Common myeloid progenitor, CD34-positive (primary cell): ENCODE measurements at regions not wholly inside any gene's neighbourhood (a gene's known extent, or its start where the extent isn't known, plus 50 kb on each side); places are given as distances from the start of the nearest gene placed in this dataset.

Experiments
- CTCF ChIA-PET: fragments of 350-600 bp; sonication (Branson Sonifier 250); formaldehyde crosslinking; loops from one replicate; lab custom pipeline; 2021; ENCODE audit warnings: antibody characterized with exemption; lab: Charles Lee
- POLR2A ChIA-PET: fragments of 350-600 bp; sonication (Branson Sonifier 250); formaldehyde crosslinking; loops from one replicate; lab custom pipeline; 2021; ENCODE audit warnings: antibody characterized with exemption; lab: Charles Lee
- DNase-seq, 3 donors: peaks; one replicate each; pipeline versions ENCODE4 v3.0.0 to v3.0.0-alpha.2; 2013
- H3K27ac ChIP-seq, 2 experiments: 1 replicate in 1 of 2; 2 replicates in 1 of 2; pipeline ENCODE4 v1.7.0; 2013; ENCODE audit warnings: inconsistent platforms in 2 of 2, low read length in 2 of 2, mild to moderate bottlenecking in 2 of 2, low read depth in 1 of 2, moderate library complexity in 1 of 2; ENCODE audit not compliant: severe bottlenecking in 2 of 2, insufficient read depth in 1 of 2, poor library complexity in 1 of 2
- H3K27me3 ChIP-seq, 5 experiments: replicated peaks in 2 of 5; 1 replicate in 3 of 5; 2 replicates in 2 of 5; pipeline versions ENCODE4 v1.6.1 to v1.7.0; 2013; ENCODE audit warnings: low read length in 4 of 5, mild to moderate bottlenecking in 2 of 5, moderate library complexity in 2 of 5, inconsistent platforms in 1 of 5; ENCODE audit not compliant: insufficient read depth in 5 of 5, control insufficient read depth in 4 of 5
- H3K36me3 ChIP-seq, 4 experiments: 1 replicate in 2 of 4; 2 replicates in 2 of 4; pipeline versions ENCODE4 v1.6.1 to v1.7.0; 2013; ENCODE audit warnings: low read length in 3 of 4, control low read depth in 1 of 4, mild to moderate bottlenecking in 1 of 4; ENCODE audit not compliant: control insufficient read depth in 4 of 4, insufficient read depth in 4 of 4
- H3K4me1 ChIP-seq, 4 experiments: 1 replicate in 3 of 4; 2 replicates in 1 of 4; pipeline versions ENCODE4 v1.6.1 to v1.7.1; 2013; ENCODE audit warnings: low read length in 3 of 4, mild to moderate bottlenecking in 3 of 4, control low read depth in 1 of 4, inconsistent platforms in 1 of 4, moderate library complexity in 1 of 4; ENCODE audit not compliant: control insufficient read depth in 4 of 4, insufficient read depth in 4 of 4; ENCODE audit errors: control extremely low read depth in 1 of 4
- H3K4me3 ChIP-seq, 7 experiments: 1 replicate in 4 of 7; 2 replicates in 3 of 7; pipeline versions ENCODE4 v1.5.1 to v1.7.0; 2013; ENCODE audit warnings: mild to moderate bottlenecking in 7 of 7, low read length in 6 of 7, moderate library complexity in 6 of 7, inconsistent platforms in 2 of 7, low read depth in 2 of 7, control low read depth in 1 of 7; ENCODE audit not compliant: insufficient read depth in 4 of 7, control insufficient read depth in 1 of 7; ENCODE audit errors: extremely low read depth in 1 of 7
- H3K9me3 ChIP-seq, 5 experiments: 1 replicate in 4 of 5; 2 replicates in 1 of 5; pipeline versions ENCODE4 v1.6.1 to v1.7.1; 2013; ENCODE audit warnings: low read length in 4 of 5, mild to moderate bottlenecking in 2 of 5, inconsistent platforms in 1 of 5, low read depth in 1 of 5, moderate library complexity in 1 of 5; ENCODE audit not compliant: control insufficient read depth in 4 of 5, insufficient read depth in 2 of 5; ENCODE audit errors: control extremely low read depth in 1 of 5
- WGBS: methylation state at CpG from one replicate; pipeline ENCODE4 v1.1.5; 2013; ENCODE audit not compliant: insufficient coverage; 5-methylcytosine and 5-hydroxymethylcytosine counted together

- WGBS = 100% methylated on average over 1 of the region's 5 CpGs
- no peak for DNase-seq
- H3K27me3 ChIP-seq = no peaks in the 10 kb centered on the region
- peaks cover 0 to 4% (median 0%) of the 10 kb centered on the region in 4 experiments for H3K4me1 ChIP-seq
- H3K4me3 ChIP-seq = no peak overlapping the region
- H3K36me3 ChIP-seq = no peaks in the 10 kb centered on the region
- no peak overlapping the region for H3K27ac ChIP-seq
- CTCF ChIA-PET = no interaction called here
- POLR2A ChIA-PET = no interaction called here
- peaks cover 0 to 2% (median 0%) of the 10 kb centered on the region in 5 experiments for H3K9me3 ChIP-seq
Observed at GRCh38 chr5:89988129-89988810, 421.3 kb downstream of the CETN3 start.

- CTCF ChIA-PET = no interaction called here
- Histone ChIP-seq H3K36me3 (no peaks in the 10 kb centered on the region), H3K9me3 (no peaks in the 10 kb centered on the region), H3K4me3 (no peak overlapping the region), H3K27ac (no peak overlapping the region), H3K27me3 (no peaks in the 10 kb centered on the region), H3K4me1 (peaks cover 0 to 5% (median 0%) of the 10 kb centered on the region in 4 experiments)
- DNase-seq = peak in 2 of 3 donors; percentile 11 to 16
- POLR2A ChIA-PET = no interaction called here
- 67% methylated on average over 4 of the region's 5 CpGs for WGBS
Observed at GRCh38 chr5:89983216-89983615, 426.3 kb downstream of the CETN3 start.

- WGBS = 100% methylated on average over 1 of the region's 6 CpGs
- Histone ChIP-seq H3K27me3 (no peaks in the 10 kb centered on the region), H3K36me3 (no peaks in the 10 kb centered on the region), H3K9me3 (no peaks in the 10 kb centered on the region), H3K4me3 (no peak overlapping the region), H3K27ac (no peak overlapping the region), H3K4me1 (peaks cover 0 to 5% (median 0%) of the 10 kb centered on the region in 4 experiments)
- no peak for DNase-seq
- ChIA-PET CTCF (no interaction called here), POLR2A (no interaction called here)
Observed at GRCh38 chr5:89981878-89982773, 427.4 kb downstream of the CETN3 start.

GRCh38 chr5:89981021-89981420 is 428.5 kb downstream of the CETN3 start:
- 88% methylated on average over 1 of the region's 2 CpGs for WGBS
- ChIA-PET CTCF (no interaction called here), POLR2A (no interaction called here)
- peaks cover 0 to 5% (median 0%) of the 10 kb centered on the region in 4 experiments for H3K4me1 ChIP-seq
- no peaks in the 10 kb centered on the region for H3K36me3 ChIP-seq
- no peaks in the 10 kb centered on the region for H3K27me3 ChIP-seq
- H3K4me3 ChIP-seq = no peak overlapping the region
- no peak overlapping the region for H3K27ac ChIP-seq
- DNase-seq = no peak
- H3K9me3 ChIP-seq = no peaks in the 10 kb centered on the region

- Histone ChIP-seq H3K4me3 (no peak overlapping the region), H3K9me3 (no peaks in the 10 kb centered on the region), H3K27ac (no peak overlapping the region), H3K27me3 (no peaks in the 10 kb centered on the region), H3K36me3 (no peaks in the 10 kb centered on the region), H3K4me1 (no peaks in the 10 kb centered on the region)
- whole genome bisulfite sequencing = no CpG with 5 or more reads among the region's 2 CpGs
- no peak for DNase-seq
- POLR2A ChIA-PET = no interaction called here
- CTCF ChIA-PET = no interaction called here
Observed at GRCh38 chr5:89973516-89973915, 436.0 kb downstream of the CETN3 start.

GRCh38 chr5:89972901-89973300 is 436.7 kb downstream of the CETN3 start:
- DNase-seq = no peak
- peaks cover 0 to 6% (median 2%) of the 10 kb centered on the region in 4 experiments for H3K4me1 ChIP-seq
- WGBS = 100% methylated on average over 3 of the region's 3 CpGs

GRCh38 chr5:89968958-89969381 is 440.6 kb downstream of the CETN3 start:
- ChIA-PET CTCF (no interaction called here), POLR2A (no interaction called here)
- Histone ChIP-seq H3K4me1 (peaks cover 2 to 25% (median 7%) of the 10 kb centered on the region in 4 experiments), H3K27me3 (no peaks in the 10 kb centered on the region), H3K36me3 (no peaks in the 10 kb centered on the region), H3K4me3 (no peak overlapping the region), H3K27ac (no peak overlapping the region), H3K9me3 (no peaks in the 10 kb centered on the region)
- WGBS = 100% methylated on average over 2 of the region's 4 CpGs
- no peak for DNase-seq

More at GRCh38 chr5:89972901-89973300, 436.7 kb downstream of the CETN3 start:
- Histone ChIP-seq H3K27ac (no peak overlapping the region), H3K4me3 (no peak overlapping the region), H3K9me3 (no peaks in the 10 kb centered on the region), H3K36me3 (no peaks in the 10 kb centered on the region), H3K27me3 (no peaks in the 10 kb centered on the region)
- CTCF ChIA-PET = no interaction called here
- POLR2A ChIA-PET = no interaction called here
